ENCODE measurements at regions not wholly inside any gene's neighbourhood (a gene's known extent, or its start where the extent isn't known, plus 50 kb on each side); places are given as distances from the start of the nearest gene placed in this dataset.

- TF ChIP-seq EZH2 (IDR thresholded peaks at IDR 0.05; ENCODE audit: insufficient read depth, low read length) (no peak), CTCF (IDR thresholded peaks at IDR 0.05; ENCODE audit: insufficient read depth, low read depth, low read length) (no peak)
These were observed 131.9 kb upstream of the SYNDIG1 start for GRCh38 chr20:24337551-24337950.
